A673 (cell line): ENCODE measurements at regions not wholly inside any gene's neighbourhood (a gene's known extent, or its start where the extent isn't known, plus 50 kb on each side); places are given as distances from the start of the nearest gene placed in this dataset.

Experiments
- EZH2 ChIP-seq: fragments of 200-600 bp; sonication (generic); IDR thresholded peaks from 2 replicates; pipeline ENCODE4 v1.6.1; 2017; ENCODE audit warnings: borderline replicate concordance, low read depth, mild to moderate bottlenecking, mixed read lengths, antibody characterized with exemption, low read length; ENCODE audit not compliant: poor library complexity, severe bottlenecking
- TF ChIP-seq, protein P1 (sequence below): fragments of 300-800, 200-600 bp; sonication (generic); conservative IDR thresholded peaks from 2 replicates; pipeline ENCODE4 v1.5.1; 2017; ENCODE audit warnings: low read depth, mild to moderate bottlenecking, antibody characterized with exemption, low read length, moderate library complexity, mixed read lengths

DNA sequence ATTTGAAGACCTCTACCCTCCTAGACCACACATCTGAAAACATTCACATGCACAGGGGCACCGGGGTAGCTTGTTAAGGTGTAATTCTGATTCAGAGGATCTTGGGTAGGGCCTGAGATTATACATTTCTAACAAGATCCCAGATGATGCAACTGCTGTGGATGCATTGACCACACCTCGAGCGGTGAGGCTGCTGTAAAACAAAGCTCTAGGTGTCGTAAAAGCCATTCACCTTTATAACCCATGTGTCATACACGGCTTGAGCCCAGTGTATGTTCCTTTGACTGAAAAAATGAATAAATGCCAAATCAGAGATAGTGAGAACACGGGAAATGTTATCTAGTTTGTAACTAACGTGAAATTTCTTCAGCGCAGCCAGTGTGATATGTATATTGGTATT lies 1578.2 kb upstream of the WWC1 start:
- TF ChIP-seq, protein P1, sequence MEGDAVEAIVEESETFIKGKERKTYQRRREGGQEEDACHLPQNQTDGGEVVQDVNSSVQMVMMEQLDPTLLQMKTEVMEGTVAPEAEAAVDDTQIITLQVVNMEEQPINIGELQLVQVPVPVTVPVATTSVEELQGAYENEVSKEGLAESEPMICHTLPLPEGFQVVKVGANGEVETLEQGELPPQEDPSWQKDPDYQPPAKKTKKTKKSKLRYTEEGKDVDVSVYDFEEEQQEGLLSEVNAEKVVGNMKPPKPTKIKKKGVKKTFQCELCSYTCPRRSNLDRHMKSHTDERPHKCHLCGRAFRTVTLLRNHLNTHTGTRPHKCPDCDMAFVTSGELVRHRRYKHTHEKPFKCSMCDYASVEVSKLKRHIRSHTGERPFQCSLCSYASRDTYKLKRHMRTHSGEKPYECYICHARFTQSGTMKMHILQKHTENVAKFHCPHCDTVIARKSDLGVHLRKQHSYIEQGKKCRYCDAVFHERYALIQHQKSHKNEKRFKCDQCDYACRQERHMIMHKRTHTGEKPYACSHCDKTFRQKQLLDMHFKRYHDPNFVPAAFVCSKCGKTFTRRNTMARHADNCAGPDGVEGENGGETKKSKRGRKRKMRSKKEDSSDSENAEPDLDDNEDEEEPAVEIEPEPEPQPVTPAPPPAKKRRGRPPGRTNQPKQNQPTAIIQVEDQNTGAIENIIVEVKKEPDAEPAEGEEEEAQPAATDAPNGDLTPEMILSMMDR = no peak
- TF ChIP-seq EZH2 = no peak
